NCI-H1417 (cell line): ENCODE measurements at regions not wholly inside any gene's neighbourhood (a gene's known extent, or its start where the extent isn't known, plus 50 kb on each side); places are given as distances from the start of the nearest gene placed in this dataset.

Experiments
- DNase-seq, 3 experiments: peaks; one replicate each; lab custom pipeline; 2025; lab: John Stamatoyannopoulos, UW

DNA sequence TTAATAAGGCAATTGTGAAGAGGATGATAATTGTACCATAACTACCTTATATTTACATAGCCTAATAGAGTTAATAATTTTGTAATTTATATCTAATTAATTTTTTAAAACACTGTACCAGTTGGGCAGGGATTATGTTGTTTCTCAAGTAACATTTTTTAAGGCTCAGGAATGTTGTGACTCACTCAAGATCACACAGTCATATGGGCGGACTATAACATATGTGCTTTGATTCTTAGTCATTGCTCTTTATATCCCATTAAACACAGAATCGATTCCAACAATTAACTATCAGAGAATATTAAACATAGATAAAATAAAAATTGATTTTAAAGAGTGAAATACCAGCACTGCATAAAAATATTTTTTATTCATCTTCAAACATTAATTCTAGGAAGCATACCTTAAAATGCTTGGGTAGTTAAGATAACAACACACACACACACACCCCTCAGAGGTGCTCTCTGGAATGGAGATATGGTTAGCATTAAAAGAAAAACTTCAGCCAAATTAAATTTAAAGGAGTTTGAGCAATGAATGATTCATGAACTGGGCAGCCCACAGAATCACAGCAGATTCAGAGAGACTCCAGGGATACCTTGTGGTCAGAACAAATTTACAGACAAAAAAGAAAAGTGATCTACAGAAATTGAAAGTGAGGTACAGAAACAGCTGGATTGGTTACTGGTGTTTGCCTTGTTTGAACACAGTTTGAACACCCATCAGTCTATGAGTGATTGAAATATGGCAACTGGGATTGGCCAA lies 869.4 kb upstream of the ID2 start:
- DNase-seq: no peak

DNA sequence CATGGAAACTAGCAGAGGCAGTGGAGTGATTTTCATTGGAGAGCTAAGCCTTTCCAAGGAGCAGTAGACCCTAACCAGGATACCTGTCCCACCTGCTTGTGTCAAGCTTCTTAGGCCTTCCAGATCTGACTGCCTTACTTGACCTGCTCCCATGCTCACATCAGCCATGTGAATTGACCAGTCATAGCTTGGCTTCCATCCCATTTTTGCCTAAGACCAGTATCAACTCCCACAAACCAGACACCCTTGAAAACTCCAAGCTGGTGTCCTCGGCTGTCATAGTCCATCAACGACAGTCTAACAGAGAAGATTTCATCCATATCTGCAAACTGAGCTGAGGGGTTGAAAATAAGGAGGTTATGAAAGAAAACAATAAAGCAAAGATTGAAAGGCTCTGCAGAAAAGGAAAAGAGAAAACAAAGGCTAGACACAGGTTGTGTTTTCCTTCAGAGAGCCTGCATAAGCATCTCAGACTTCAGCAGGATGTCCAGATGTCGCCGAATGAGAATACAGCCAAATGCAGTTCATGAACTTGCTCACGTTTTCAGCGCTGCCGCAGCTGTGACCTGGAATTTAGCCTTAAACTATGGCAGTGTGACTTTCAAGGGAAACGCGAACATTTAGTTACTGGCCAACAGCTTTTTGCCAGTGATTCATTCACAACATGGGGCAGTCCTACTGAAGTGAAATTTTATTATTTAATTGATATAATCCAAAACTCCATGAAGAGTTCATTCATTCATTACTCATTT lies 868.1 kb upstream of the ID2 start:
- no peak for DNase-seq

DNA sequence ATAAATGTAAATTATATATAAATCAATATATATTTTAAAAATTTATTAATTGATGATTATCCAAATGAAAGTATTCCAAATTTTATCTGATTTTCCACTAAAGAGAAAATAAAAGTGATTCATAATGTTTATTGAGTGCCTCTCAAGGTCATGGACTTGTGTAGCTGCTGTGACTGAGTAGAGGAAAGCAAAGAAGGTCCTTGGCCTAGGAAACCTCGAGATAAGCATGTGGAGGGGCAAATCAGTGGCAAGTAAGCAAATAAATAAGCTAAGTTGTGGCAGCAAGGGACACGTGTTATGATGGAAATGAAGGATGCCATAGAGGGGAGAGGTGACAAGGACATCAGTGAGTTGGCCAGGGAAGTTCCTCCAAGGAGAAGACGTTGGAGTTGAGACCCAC lies 866.1 kb upstream of the ID2 start:
- no peak for DNase-seq

DNA sequence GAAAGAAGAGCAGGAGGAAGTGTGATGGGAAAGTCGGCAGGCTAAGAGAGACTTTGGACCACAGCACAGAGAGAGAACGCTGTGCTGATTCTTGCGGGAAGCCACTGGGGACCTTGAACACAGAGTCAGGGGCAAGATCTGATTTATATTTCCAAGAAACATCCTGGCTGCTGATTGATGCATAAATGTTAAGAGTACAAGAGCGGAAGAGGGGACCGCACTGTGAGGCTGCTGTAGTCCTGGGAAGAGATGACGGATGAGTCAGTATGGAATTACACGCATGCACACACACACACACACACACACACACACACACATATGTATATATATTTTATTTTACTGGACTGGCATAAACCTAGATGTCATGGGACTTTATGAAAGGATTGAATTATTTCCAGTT lies 865.6 kb upstream of the ID2 start:
- no peak for DNase-seq

DNA sequence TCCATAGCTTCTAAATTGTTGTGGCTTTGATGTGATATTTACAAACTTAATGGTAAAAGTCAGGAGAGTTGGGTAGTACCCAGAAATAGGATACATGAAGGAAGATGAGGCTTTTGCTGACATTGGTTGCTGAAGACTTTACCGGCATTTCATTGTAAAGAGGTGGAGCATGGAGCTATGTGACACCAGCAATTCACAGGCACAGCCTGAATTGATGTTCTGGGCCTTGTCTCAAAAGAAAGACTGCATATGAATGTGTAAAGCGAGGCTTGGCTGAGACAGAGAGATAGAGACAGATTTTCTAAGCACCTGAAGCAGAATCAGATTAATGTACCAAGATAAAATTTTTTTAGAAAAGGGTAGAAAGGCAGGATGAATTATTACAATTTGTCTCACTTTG lies 864.9 kb upstream of the ID2 start:
- no peak for DNase-seq

DNA sequence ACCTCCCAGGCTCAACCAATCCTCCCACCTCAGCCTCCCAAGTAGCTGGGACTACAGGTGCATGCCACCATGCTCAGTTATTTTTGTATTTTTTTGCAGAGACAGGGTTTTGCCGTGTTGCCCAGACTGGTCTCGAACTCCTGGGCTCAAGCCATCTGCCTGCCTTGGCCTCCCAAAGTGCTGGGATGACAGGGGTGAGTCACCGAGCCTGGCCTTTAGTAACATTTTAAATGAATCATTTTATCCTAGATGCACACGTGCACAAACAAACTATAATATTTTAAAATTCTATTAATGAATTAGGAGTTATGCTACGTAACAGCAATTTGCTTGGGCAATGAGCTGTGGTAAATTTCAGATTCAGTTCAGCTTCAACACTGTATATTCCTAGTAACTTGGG lies 862.5 kb upstream of the ID2 start:
- DNase-seq: no peak

DNA sequence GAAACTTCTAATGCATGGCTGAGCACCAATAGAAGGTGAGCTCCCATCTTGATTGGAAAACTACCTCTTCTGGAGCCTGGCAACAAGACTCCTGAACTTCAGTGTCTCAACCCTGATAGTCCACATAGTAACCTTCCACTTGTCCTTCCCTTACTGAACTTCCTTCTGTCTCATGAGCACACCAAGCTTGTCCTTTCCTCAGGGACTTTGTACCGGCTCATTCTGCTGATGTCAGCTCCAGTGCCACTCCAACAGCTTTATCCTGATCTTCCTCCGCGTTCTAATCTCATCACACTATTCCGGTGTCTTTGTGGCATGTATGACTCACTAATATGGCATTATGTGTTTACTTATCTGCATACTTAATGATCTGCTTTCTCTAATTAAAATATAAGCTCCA lies 862.0 kb upstream of the ID2 start:
- peak in 1 of 3 experiments; percentile 38 for DNase-seq

DNA sequence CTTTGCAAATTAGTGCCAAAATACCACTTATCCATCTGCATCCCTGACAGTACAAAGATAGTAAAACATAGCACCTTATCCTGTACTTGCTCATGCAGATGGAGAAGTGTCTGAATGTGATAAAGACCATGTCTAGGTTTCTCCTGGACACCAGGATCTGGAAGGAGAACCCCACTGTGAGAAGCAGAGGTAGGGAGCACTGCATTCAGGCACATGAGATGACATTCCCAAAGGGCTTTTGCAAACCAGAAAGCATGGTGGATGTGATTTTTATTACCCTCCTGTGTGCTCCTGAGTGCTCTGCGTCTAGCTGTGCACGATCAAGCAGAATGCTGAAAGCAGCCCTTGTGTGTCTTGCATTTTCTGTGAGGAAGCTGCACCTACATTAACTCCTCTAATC lies 857.6 kb upstream of the ID2 start:
- DNase-seq: no peak

DNA sequence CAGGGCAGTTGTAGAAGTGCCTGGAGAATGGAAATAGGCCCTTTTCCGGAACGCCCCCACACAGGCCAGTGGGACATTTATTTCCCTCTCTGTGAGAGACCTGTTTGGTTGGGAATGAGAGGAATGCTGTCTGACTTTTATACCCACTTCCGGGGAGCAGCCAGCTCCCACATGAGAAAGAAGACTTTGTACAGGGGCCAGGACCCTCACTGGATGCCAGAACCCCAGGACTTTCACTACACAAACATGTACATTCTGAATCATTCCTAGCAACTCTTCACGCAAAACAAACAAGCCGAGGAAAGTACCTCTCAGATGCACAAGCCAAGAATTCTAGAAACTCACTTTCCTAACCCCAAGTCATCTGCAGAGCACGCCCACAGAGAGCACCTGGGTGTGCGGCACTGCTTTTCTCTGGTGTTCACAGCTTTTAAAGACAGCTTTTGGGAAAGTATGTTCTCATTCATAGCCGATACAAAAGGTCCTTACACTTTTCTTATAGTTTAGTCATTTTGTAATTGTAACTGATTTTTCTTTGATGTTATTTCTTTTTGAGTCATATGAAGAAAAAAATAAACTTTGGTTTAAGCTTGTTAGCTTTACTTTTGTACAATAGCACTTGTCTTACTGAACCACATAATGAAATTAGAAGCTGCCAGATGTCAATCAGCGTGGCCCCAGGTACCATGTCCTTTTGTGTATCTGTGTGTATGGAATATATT lies 856.1 kb upstream of the ID2 start:
- DNase-seq: peak in 1 of 3 experiments; percentile 34

DNA sequence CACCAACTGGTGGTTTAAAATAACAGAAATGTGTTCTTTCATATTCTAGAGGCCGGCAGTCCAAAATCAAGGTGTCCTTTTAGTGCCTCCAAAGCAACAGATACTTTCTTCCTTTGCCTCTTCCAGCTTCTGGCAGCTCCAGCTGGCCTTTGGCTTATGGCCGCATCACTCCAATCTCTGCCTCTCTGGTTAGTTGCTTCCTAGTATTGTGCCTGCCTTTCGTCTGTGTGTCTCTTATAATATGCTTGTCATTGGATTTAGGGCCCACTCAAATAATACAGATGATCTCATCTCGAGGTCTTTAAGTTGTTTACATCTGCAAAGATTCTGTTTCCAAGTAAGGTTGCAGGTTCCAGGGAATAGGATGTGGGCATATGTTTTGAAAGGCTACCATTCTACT lies 855.2 kb upstream of the ID2 start:
- DNase-seq: no peak

DNA sequence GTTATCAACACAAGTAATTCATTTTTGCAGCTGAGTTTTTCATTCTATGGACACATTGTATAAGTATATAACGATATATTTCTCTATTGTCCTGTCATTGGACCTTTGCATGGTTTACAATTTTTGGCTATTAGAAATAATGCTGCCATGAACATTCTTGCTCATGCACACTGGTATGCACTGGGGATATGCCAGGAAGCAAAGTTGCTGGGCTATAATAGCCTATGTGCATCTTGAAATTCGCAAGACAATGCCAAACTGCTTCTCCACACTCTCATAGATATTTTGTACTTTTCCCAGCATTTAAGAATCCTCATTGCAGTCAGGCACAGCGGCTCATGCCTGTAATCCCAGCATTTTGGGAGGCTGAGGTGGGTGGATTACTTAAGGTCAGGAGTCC lies 852.6 kb upstream of the ID2 start:
- DNase-seq: no peak

DNA sequence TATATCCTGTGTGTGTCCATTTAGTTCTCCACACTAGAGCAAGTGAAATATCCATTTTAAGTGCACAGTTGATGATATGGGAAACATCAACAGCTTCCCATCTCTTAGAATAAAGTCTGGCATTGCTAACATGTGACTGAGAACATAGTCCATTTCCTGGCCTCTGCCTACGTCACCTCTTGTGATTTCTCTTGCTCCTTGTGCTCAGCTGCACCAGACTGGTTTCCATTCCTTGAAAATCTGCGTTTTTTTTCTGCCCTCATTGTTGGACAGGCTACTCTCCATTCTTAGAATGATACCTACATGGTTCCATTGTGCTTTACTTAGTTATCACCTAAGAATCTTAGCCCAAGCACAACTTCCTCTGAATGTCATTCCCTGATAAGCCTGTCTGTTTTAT lies 851.2 kb upstream of the ID2 start:
- no peak for DNase-seq

DNA sequence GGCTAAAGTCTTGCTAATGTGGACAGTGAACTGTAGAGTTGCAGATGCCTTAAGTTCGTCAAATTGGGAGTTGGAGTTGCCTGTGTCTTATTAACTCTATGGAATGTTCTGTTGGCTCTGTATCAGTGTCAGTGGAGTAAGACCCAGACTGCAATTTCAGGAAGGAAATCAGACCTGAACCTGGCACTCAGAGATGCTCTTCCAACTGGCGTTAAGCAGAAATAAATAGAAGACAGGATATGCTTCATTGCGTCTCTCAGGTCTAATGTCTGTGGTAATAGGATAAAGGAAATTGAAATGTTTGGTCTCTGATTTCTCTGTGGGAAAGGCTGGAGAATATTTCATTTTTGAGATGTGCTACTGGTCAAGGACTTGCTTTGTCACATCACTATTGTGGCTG lies 846.7 kb upstream of the ID2 start:
- DNase-seq: no peak

DNA sequence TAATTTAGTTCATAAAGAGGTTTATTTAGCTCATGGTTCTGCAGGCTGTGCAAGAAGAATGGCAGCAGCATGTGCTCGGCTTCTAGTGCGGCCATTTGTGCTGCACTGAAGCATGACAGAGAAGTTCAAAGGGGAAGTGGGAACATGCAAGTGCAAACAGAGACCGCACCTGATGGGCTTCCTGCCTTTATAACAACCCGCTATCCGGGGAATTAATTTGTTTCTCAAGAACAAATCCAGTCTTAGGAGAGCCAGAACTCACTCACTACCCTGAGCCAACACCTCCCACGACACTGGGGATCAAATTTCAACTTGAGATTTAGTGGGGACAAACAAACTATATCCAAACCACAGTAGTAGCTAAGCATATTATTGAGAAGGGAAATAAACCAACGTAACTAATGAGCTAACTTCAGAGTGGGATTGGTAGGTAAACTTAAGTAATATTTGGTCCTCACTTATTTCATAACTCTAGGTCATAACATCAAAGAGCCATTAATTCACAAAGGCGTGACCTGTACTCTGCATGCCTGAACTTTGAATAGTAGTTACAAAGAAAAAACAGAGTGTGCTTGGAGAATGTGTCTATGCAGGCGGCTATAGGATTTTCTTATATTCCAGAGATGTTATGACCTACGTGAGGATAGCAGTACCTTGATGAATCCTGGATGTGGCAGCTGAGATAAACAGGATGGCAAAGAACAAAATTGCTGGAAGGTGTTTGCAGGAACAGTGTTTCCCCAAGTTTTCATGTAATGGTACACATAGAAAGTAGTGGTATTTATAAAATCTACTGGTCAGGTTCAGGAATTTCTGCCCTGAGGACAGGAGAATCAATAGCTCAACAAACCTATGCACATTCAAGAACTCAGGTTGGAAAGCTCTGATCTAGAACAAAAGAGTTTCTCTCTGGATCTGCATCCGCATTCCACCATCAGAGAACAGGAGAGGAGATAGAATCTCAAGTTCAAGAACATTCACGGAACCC lies 845.9 kb upstream of the ID2 start:
- peak in 2 of 3 experiments; percentile 47 to 94 for DNase-seq

DNA sequence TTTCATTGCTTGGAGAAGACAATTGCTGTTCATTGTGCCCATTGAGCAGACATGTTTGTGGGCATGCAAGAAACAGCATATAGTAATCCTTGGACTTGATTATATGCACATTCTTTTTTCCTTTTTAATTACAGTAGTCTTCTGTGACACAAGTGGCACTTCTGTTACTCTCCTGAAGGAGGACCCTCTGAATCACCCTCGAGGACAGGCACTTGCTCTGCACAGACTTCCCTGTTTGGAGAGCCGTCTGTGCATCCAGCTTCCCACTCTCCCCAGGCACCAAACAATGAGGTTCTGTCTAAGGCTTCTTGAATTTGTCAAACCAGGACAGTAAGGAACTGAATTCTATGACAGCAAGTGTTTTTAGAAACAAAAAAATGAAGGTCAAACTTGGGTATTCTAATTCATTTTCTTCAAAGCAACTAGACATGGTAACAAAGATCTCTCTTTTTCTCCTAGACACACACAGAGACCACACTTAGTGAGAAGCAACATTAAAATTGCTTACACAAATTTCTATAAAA lies 844.6 kb upstream of the ID2 start:
- DNase-seq: no peak

DNA sequence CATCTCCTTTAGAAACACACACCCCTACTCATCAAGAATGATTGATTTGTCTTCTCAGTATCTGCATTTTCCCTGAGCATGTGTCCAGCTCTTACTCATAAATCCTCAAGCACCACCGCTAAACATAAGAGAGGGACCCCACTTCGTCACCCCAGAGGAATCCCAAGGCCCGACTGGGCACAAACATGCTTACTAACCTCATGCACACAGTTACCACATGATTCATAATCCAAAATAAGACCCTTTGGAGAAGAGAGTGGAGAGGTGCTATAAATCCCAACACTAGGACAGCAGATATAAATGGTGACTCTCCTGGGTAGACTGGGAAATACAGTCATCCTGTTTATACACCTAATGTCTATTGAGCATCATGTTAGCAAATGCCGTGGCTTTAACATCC lies 843.2 kb upstream of the ID2 start:
- no peak for DNase-seq

DNA sequence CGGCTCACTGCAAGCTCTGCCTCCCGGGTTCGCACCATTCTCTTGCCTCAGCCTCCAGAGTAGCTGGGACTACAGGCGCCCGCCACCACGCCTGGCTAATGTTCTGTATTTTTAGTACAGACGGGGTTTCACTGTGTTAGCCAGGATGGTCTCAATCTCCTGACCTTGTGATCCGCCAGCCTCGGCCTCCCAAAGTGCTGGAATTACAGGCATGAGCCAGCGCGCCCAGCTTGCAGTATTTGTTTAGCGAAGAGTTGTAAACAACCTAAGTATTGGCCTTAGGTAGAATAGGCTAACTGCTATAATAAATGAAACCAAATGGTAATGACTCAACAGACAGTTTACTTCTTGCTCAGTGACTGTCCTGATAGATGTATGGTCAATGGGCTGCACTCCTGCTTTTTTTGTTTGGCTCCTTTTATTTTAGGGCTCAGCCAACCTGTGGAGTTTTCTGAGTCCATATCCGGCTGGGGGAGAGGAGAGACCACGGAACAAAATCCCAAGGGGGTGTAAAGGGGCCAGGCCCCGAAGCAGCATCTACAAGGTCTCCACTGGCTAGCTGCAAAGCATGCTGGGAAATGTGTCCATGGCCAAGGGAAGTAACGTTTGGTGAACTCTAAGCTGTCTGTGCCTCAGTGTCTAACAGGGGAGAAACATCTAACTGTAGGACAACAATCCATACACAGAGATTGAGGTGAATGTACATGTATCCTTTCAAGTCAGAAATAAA lies 841.0 kb upstream of the ID2 start:
- no peak for DNase-seq

DNA sequence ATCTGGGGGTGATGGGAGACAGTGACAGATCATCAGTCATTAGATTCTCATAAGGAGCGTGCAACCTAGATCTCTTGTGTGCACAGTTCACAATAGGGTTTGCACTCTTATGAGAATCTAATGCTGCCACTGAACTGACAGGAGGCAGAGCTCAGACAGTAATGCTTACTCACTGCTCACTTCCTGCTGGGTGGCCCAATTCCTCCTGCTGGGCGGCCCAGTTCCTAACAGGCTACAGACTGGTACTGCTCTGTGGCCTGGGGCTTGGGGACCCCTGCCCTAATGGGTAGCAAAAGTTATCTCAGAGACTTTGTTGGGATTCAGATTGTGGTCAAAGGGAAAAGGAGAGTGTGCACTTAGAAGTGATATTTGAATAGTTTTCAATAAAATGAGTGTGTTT lies 840.1 kb upstream of the ID2 start:
- DNase-seq: no peak

DNA sequence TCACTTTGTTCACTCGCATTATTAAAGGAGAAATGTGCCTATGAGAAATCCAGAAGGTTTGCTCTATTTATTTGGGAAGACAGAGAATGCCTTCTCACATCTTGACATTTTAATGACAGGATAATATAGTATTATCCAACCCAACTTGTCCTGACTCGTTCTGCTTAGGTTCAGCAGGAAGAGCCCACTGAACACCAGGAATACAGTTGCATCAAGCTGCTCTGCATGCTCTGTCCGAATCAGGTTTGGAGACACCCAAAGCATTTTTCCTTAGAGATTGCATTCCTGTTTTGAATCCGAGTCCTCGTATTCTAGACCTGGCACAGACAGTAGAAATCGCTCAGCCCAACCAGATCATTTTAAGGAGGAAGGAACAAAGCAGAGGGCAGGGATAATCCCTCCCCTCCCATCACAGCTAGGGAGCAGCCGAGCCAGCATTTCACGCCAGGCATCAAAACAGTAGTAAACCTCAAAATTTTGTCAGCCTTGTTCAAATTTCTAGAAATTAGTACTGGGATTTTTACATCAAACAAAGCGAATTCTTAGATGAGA lies 837.4 kb upstream of the ID2 start:
- peak in 1 of 3 experiments; percentile 45 for DNase-seq

DNA sequence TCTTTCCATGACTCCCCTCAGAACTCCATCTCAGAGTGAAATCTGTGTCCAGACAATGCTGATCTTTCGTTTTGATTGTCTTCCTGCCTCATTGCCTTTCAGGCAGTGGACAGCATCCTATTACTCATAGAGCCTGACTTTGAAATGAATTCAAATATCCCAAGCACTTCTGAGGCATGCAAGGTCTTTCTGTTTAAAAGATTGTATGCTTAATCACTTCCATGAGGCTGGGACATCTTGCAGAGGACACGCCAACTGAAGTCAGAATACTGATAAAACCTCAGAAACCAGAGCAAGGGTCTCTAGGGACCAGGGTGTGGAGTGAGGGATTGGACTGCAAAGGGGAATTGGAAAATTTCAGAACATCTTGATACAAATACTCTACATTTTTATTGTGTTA lies 836.5 kb upstream of the ID2 start:
- no peak for DNase-seq

DNA sequence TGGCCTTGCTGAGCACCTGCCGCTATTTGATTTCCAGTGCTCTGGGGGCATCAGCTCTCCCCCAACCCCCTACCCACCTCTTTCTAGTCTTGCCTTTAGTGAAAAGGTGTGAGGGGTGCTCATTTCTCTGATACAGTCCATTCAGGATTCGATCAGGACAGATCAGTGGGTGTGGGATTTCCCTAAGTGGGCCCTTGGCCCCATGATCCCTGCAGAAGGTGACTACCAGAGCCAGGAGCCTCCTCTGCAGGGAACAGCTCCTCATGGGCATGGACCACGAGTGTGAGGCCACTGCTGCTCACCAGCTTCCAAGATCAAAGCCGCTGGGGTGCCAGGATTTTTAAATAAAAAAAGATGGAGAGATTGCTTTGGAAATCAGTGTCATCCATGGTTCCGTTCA lies 835.2 kb upstream of the ID2 start:
- DNase-seq: no peak
